B cell (primary cell): ENCODE measurements at regions not wholly inside any gene's neighbourhood (a gene's known extent, or its start where the extent isn't known, plus 50 kb on each side); places are given as distances from the start of the nearest gene placed in this dataset.

Experiments
- CTCF ChIP-seq: fragments of 200-600 bp; IDR thresholded peaks from one replicate; pipeline ENCODE4 v1.8.0; 2022; ENCODE audit warnings: antibody characterized with exemption, mild to moderate bottlenecking
- EZH2 ChIP-seq: IDR thresholded peaks from 2 replicates; pipeline ENCODE4 v1.6.1; 2012; ENCODE audit warnings: borderline replicate concordance, low read depth, mild to moderate bottlenecking, moderate library complexity, low read length; ENCODE audit not compliant: insufficient read depth, poor library complexity, severe bottlenecking

DNA sequence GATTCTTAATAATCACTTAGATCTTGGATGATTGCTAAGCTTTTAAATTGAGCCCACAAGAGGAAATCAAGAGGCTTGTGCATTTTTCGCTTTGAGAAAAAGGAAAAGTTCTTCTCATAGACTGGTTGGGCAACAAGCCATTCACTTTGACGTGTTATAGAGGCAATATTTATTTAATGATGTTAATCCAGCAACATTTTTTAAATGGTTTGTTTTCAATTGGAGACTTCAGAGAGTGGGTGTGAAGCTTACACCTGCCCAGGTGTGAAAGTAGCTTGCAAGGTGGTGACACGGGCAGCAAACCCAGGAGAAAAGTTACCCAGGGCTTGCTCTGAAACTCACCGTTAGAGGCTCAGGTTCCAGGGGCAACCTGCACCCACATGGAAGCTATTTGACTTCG lies 858.9 kb downstream of the GALR1 start:
- no peak for TF ChIP-seq CTCF
- no peak for TF ChIP-seq EZH2
